Uterus (tissue), 2 donors: ENCODE measurements at regions not wholly inside any gene's neighbourhood (a gene's known extent, or its start where the extent isn't known, plus 50 kb on each side); places are given as distances from the start of the nearest gene placed in this dataset.

Source experiments
- POLR2A ChIP-seq, 2 donors: fragments of 450-650 bp; IDR thresholded peaks; one replicate each; pipeline ENCODE4 v1.6.1; 2016; ENCODE audit warnings: antibody characterized with exemption in 2 of 2, mild to moderate bottlenecking in 1 of 2, moderate library complexity in 1 of 2
- TF ChIP-seq, protein P1 (sequence below), 4 experiments: fragments of 200-600 bp in 2 of 4; fragments of 450-650 bp in 2 of 4; sonication (generic) in 2 of 4; IDR thresholded peaks; one replicate each; pipeline ENCODE4 v1.5.1; 2016 to 2019; ENCODE audit warnings: antibody characterized with exemption in 4 of 4, mild to moderate bottlenecking in 2 of 4, moderate library complexity in 1 of 4

DNA sequence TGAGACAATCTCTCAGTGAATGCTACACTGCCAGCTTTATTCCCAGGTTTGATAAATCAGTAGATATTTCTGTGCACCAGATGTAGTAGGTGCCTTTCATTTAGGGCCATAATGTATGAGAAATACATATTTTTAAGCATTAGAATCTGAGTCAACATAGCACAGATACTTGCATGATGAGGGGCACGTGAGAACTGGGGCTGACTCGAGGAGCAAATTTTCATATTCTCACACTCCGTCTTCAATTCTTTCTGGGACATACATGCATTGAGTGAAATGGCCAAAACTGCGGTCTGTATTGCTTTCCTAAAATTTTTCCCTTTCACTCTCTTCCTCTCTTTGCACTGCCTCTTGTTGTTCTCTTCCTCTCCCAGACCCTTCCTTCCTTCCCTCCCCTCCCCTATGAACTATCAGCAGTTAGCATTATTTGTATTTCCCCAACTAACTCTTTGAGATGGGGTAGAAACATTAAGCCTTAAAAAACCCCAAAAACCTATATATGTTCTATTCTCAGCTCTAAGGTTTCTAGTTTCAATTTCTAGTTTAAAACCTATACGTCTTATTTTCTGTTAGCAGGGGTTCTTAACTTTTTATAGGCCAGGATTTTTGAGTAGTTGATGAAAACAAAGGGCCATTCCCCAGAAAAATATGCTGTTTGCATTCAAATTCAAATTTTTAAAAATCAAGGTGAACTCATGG, 289.1 kb downstream of the PTBP2 start:
- TF ChIP-seq, protein P1, sequence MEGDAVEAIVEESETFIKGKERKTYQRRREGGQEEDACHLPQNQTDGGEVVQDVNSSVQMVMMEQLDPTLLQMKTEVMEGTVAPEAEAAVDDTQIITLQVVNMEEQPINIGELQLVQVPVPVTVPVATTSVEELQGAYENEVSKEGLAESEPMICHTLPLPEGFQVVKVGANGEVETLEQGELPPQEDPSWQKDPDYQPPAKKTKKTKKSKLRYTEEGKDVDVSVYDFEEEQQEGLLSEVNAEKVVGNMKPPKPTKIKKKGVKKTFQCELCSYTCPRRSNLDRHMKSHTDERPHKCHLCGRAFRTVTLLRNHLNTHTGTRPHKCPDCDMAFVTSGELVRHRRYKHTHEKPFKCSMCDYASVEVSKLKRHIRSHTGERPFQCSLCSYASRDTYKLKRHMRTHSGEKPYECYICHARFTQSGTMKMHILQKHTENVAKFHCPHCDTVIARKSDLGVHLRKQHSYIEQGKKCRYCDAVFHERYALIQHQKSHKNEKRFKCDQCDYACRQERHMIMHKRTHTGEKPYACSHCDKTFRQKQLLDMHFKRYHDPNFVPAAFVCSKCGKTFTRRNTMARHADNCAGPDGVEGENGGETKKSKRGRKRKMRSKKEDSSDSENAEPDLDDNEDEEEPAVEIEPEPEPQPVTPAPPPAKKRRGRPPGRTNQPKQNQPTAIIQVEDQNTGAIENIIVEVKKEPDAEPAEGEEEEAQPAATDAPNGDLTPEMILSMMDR (IDR thresholded peaks at IDR 0.05) = no peak
- TF ChIP-seq POLR2A (IDR thresholded peaks at IDR 0.05) = no peak
